ENCODE measurements at regions not wholly inside any gene's neighbourhood (a gene's known extent, or its start where the extent isn't known, plus 50 kb on each side); places are given as distances from the start of the nearest gene placed in this dataset.

GRCh38 chr14:42078345-42078744 is 471.7 kb downstream of the LRFN5 start:
- no peaks in the 10 kb centered on the region for H3K9me1 ChIP-seq (replicated peaks; ENCODE audit: control insufficient read depth, extremely low read depth, insufficient read depth, low read length)
- BruUV-seq (replicated peaks) = no TSS peak
- no peaks in the 10 kb centered on the region for H3K4me1 ChIP-seq (ENCODE audit: control insufficient read depth, extremely low read depth, insufficient read depth, low read length)
- no peaks in the 10 kb centered on the region for H4K20me1 ChIP-seq (replicated peaks; ENCODE audit: control insufficient read depth, extremely low read depth, insufficient read depth, low read length)
- dilution Hi-C loops (cut with MboI; ENCODE audit: extremely low pct_ligation_motif_present, low sequenced_read_pairs) (no loop called here), intact Hi-C loops (cut with micrococcal nuclease) (no loop called here)
- CTCF ChIA-PET = no interaction called here
- no peak overlapping the region for H3K9ac ChIP-seq (replicated peaks; ENCODE audit: extremely low read depth, insufficient read depth, low read length)
- no peak for TF ChIP-seq CTCF (IDR thresholded peaks at IDR 0.05; ENCODE audit: extremely low read depth in 1 of 2, insufficient read depth in 1 of 2, low read depth in 1 of 2, low read length in 2 of 2)
- no peak for TF ChIP-seq EZH2 (IDR thresholded peaks at IDR 0.05; ENCODE audit: borderline replicate concordance, low read depth, low read length, severe bottlenecking)
- no peak for TF ChIP-seq MYC (IDR thresholded peaks at IDR 0.05; ENCODE audit: low read depth, low read length)
- no peak for TF ChIP-seq GATA2 (IDR thresholded peaks at IDR 0.05; ENCODE audit: insufficient read depth, insufficient read length, low read depth, low read length)
- no peak for TF ChIP-seq MAX (IDR thresholded peaks at IDR 0.05; ENCODE audit: insufficient read depth, insufficient read length)
- TF ChIP-seq JUN (IDR thresholded peaks at IDR 0.05; ENCODE audit: borderline replicate concordance, insufficient read depth, insufficient read length, low read depth) = no peak
- TF ChIP-seq POLR2AphosphoS5 (IDR thresholded peaks at IDR 0.05; ENCODE audit: insufficient read depth, low read depth, low read length) = no peak
- H3K9me3 ChIP-seq (replicated peaks; ENCODE audit: control insufficient read depth, insufficient read depth, low read length) = no peaks in the 10 kb centered on the region
- POLR2A ChIA-PET = no interaction called here
- FAIRE-seq = no peak
- H3K79me2 ChIP-seq (ENCODE audit: control insufficient read depth, insufficient read depth, low read length) = no peaks in the 10 kb centered on the region
- H3K36me3 ChIP-seq (ENCODE audit: control insufficient read depth in 2 of 2, extremely low read depth in 1 of 2, insufficient read depth in 2 of 2, low read length in 2 of 2) = no peaks in the 10 kb centered on the region
- H3K27ac ChIP-seq (ENCODE audit: insufficient read depth, low read depth, low read length) = no peak overlapping the region
- no peak overlapping the region for H3K4me2 ChIP-seq (ENCODE audit: insufficient read depth, low read length)
- no peaks in the 10 kb centered on the region for H3K27me3 ChIP-seq (ENCODE audit: control insufficient read depth in 2 of 2, insufficient read depth in 2 of 2, low read length in 2 of 2)
- H3K4me3 ChIP-seq (replicated peaks in 1 of 3; ENCODE audit: insufficient read depth in 1 of 3, low read depth in 1 of 3, low read length in 3 of 3) = no peak overlapping the region
- no peak for DNase-seq (ENCODE audit: low read depth, low spot score)
- H2AFZ ChIP-seq (ENCODE audit: low read depth, low read length) = no peak overlapping the region

Data from endothelial cell of umbilical vein (primary cell).